ENCODE measurements at regions not wholly inside any gene's neighbourhood (a gene's known extent, or its start where the extent isn't known, plus 50 kb on each side); places are given as distances from the start of the nearest gene placed in this dataset.

DNA sequence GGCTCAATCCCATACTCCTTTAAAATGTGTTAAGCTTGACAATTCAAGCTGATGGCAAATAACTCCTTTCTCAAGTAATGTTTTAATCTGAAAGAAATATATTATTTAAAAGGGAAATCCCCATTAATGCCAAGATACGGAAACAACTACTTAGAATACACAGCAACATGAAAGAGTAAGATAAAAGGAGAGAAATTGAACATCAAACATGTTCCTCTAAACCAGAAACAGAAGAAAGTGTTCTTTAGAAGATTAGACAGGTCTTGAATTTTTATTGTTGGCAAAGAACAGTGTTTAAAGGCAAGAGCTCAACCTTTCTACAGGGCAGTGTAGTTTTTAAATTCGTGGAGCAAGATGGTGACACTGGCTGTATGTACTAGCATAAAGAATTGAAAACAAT lies 105.8 kb upstream of the NRIP1 start:
- TF ChIP-seq, protein P1, sequence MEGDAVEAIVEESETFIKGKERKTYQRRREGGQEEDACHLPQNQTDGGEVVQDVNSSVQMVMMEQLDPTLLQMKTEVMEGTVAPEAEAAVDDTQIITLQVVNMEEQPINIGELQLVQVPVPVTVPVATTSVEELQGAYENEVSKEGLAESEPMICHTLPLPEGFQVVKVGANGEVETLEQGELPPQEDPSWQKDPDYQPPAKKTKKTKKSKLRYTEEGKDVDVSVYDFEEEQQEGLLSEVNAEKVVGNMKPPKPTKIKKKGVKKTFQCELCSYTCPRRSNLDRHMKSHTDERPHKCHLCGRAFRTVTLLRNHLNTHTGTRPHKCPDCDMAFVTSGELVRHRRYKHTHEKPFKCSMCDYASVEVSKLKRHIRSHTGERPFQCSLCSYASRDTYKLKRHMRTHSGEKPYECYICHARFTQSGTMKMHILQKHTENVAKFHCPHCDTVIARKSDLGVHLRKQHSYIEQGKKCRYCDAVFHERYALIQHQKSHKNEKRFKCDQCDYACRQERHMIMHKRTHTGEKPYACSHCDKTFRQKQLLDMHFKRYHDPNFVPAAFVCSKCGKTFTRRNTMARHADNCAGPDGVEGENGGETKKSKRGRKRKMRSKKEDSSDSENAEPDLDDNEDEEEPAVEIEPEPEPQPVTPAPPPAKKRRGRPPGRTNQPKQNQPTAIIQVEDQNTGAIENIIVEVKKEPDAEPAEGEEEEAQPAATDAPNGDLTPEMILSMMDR (IDR thresholded peaks at IDR 0.05 in 2 of 3, conservative IDR thresholded peaks at IDR 0.05 in 1 of 3; ENCODE audit: insufficient read depth in 2 of 3, low read depth in 1 of 3, low read length in 3 of 3): no peak
- no peak for TF ChIP-seq KAT2B (IDR thresholded peaks at IDR 0.05; ENCODE audit: low read depth, low read length)
- no peak for TF ChIP-seq ZNF324 (CRISPR knock-in tag; IDR thresholded peaks at IDR 0.05)
- no peak for TF ChIP-seq TEAD4 (IDR thresholded peaks at IDR 0.05; ENCODE audit: low read length)
- no peak for TF ChIP-seq TEAD4 (CRISPR knock-in tag; IDR thresholded peaks at IDR 0.05; ENCODE audit: borderline replicate concordance)
